GM10248 (cell line): ENCODE measurements at regions not wholly inside any gene's neighbourhood (a gene's known extent, or its start where the extent isn't known, plus 50 kb on each side); places are given as distances from the start of the nearest gene placed in this dataset.
"Not testable (repeated sequence)": the region's sequence is repeated elsewhere in the genome, so short reads cannot be mapped to it uniquely, and the experiment has no call there.

Experiments used
- CTCF ChIA-PET: fragments of 300-600 bp; sonication (Branson Sonifier 250); formaldehyde crosslinking; extraction: SDS; loops from one replicate; lab custom pipeline; 2021; ENCODE audit warnings: antibody characterized with exemption; lab: Yijun Ruan, JAX
- POLR2A ChIA-PET: fragments of 350-650 bp; sonication (Branson Sonifier 250); formaldehyde crosslinking; extraction: SDS; loops from one replicate; lab custom pipeline; 2020; ENCODE audit warnings: antibody characterized with exemption; lab: Yijun Ruan, JAX
- DNase-seq: peaks from one replicate; pipeline ENCODE4 v3.0.0; 2012; ENCODE audit errors: extremely low spot score
- TF ChIP-seq, protein P1 (sequence below): IDR thresholded peaks from 2 replicates; pipeline ENCODE4 v1.5.1; 2012; ENCODE audit warnings: mild to moderate bottlenecking, low read depth; ENCODE audit errors: extremely low read depth, missing control alignments, control extremely low read depth

DNA sequence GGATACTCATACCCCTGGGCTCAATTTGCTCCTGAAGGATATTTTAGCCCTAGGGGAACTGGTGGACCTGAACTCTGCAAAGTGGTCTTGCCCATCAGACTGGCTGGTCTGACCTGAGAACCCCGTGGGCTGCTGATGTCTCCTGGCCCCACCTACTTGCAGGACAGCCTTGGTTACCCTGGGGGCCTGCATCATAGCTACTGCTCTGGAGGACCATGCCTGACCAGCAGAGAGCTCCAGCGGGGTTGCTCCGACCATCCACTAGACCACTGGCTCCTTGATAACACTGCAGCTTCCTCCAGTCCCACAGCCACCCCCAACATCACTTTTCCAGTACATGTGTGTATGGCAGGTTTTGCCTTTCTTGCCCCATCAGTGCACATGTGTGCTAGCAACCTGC, 331.6 kb upstream of the BRINP3 start:
- CTCF ChIA-PET = no interaction called here
- POLR2A ChIA-PET = no interaction called here
- TF ChIP-seq, protein P1, sequence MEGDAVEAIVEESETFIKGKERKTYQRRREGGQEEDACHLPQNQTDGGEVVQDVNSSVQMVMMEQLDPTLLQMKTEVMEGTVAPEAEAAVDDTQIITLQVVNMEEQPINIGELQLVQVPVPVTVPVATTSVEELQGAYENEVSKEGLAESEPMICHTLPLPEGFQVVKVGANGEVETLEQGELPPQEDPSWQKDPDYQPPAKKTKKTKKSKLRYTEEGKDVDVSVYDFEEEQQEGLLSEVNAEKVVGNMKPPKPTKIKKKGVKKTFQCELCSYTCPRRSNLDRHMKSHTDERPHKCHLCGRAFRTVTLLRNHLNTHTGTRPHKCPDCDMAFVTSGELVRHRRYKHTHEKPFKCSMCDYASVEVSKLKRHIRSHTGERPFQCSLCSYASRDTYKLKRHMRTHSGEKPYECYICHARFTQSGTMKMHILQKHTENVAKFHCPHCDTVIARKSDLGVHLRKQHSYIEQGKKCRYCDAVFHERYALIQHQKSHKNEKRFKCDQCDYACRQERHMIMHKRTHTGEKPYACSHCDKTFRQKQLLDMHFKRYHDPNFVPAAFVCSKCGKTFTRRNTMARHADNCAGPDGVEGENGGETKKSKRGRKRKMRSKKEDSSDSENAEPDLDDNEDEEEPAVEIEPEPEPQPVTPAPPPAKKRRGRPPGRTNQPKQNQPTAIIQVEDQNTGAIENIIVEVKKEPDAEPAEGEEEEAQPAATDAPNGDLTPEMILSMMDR = no peak
- DNase-seq = no peak

DNA sequence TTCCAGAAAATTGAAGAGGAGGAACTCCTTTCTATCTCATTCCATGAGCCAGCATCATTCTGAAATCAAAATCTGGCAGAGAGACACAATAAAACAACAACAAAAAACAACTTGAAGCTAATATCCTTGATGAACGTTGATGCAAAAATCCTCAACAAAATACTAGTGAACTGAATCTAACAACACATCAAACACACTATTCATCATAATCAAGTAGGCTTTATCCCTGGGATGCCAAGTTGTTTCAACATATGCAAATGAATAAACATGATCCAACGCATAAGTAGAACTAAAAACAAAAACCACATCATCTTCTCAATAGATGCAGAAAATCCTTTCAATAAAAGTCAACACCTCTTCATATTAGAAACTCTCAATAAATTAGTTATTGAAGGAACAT, 335.3 kb upstream of the BRINP3 start:
- DNase-seq = no peak
- TF ChIP-seq, protein P1 = no peak
- ChIA-PET POLR2A (no interaction called here), CTCF (interaction anchor here (1.2 kb wide), 1 partner anchor 13 kb away, joined by 4 read pairs; no protein-coding TSS in a partner anchor)

DNA sequence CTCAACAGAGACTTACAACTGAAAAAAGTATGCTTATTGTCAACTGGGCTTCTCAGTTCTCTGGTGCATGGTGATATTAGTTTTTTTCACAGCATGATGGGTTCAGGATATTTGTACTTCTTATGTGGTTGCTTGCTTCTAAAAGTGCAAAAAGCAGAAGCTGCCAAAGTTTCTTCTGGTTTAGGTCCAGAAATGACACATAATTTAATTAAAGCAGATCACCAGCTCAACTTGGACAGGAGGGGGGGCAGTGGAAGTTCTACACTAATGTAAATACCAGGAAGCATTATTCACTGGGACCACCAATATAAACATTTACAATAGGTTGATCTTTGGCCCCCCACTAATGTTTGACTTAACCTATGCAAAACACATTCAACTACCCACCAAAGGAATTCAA, 354.8 kb upstream of the BRINP3 start:
- TF ChIP-seq, protein P1 = no peak
- ChIA-PET CTCF (interaction anchor here (1.2 to 2.3 kb wide), 2 partner anchors 9 to 14 kb away, joined by 3 to 6 read pairs; no protein-coding TSS in a partner anchor), POLR2A (no interaction called here)
- DNase-seq = no peak

DNA sequence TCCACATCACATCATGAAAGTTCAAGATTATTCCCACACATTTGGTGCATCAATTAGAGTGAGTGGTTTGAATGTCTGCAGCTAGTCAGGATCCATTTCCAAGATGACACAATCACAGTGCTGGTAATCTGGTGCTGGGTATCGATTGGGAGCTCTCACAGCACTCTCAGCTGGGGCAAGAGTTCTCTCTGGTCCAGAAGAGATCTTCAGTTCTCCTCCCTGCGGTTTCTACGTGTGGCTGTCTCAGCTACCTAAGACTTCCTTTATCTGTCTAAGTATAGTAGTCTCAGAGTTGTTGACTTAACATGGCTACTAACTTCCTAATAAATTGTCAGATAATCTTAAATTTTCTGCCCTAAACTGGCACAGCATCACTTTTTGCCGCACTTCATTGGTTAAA, 358.0 kb upstream of the BRINP3 start:
- TF ChIP-seq, protein P1 = no peak
- ChIA-PET POLR2A (no interaction called here), CTCF (no interaction called here)
- DNase-seq = no peak

DNA sequence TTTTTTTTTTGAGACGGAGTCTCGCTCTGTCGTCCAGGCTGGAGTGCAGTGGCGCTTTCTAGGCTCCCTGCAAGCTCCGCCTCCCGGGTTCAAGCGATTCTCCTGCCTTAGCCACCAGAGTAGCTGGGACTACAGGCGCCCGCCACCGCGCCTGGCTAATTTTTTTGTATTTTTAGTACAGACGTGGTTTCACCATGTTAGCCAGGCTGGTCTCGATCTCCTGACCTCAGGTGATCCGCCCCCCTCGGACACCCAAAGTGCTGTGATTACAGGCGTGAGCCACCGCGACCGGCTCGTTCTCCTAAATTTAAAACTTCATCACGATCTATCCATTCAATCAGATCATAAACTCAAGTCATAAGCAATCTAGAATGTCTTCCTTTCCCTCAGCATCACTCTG, 359.5 kb upstream of the BRINP3 start:
- CTCF ChIA-PET, POLR2A ChIA-PET, DNase-seq: not testable (repeated sequence)

DNA sequence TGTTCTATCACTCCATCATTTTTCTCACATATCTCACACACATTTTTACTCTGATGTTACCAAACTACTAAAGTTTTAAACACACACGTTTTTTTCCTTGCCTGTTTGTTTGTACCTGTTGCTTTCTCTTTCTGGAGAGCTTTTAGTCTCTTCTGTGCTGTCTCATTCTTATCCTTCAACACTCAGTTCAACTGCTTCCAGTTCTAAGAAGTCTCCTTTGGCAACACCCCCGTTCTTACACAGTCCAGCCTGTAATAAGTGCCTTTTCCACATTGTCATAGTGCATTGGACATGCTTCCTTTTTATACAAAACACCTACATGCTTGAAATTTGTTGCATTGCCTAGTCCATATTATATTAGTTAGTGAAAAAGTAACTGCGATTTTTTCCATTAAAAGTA, 360.2 kb upstream of the BRINP3 start:
- ChIA-PET CTCF (no interaction called here), POLR2A (no interaction called here)
- no peak for DNase-seq
- TF ChIP-seq, protein P1 = no peak

DNA sequence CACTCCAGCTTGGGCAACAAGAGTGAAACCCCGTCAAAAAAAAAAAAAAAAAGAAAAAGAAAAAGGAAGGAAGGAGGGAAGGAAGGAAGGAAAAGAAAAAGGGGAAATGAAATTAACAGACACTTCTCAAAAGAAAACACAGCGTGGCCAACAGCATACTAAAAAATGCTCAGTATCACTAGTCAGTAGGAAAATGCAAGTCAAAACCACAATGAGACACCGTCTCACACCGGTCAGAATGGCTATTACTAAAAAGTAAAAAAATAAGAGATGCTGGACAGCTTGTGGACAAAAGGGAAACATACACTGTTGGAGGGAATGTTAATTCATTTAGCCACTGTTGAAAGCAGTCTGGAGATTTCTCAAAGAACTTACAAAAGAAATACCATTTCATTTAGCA, 369.5 kb upstream of the BRINP3 start:
- DNase-seq = no peak
- TF ChIP-seq, protein P1 = no peak
- POLR2A ChIA-PET = no interaction called here
- CTCF ChIA-PET = no interaction called here
